ENCODE measurements at regions not wholly inside any gene's neighbourhood (a gene's known extent, or its start where the extent isn't known, plus 50 kb on each side); places are given as distances from the start of the nearest gene placed in this dataset.

DNA sequence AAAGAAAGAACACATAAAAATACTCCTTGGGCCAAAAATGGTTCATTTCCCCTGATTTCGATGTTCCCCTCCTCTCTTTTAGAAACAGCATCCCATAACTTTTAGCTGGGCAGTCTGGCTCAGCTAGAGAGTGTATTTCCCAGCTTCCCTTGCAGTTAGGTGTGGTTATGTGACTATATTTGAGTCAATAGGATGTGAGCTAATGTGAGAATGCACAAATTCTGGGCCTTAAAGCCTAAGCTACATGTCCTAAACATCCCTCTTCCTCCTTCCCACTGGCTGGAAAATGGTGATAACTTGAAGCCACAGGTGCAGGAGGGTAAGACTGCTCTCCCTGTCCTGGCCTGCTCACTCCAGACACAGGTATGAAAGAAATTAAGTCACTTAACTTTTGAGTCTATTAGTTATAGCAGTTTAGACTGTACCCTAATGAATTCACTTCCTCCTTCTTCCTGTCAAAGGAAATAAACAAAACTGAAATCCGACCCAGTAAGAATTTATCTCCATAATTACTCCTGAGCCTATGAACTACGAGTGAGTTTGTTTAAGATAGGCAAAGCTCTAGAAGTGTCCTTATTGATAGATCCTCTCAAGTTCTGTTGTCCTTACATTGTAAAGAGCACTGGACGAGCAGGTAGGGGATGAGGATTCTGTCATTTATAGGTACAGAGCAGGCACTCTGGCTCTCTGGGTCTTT is 177.6 kb downstream of the MTX2 start:
- ChIA-PET CTCF (ENCODE audit: unreplicated experiment) (interaction anchor here (0.9 kb wide), 1 partner anchor 8 kb away, joined by 3 read pairs; no protein-coding TSS in a partner anchor), POLR2A (interaction anchor here (0.5 to 1.1 kb wide), 4 partner anchors 15 to 895 kb away, joined by 3 to 4 read pairs (median 4); no protein-coding TSS in a partner anchor)
- Histone ChIP-seq H3K27ac (ENCODE audit: low read depth, low read length, poor library complexity, severe bottlenecking) (no peak overlapping the region), H3K36me3 (ENCODE audit: insufficient read depth, low read length) (no peaks in the 10 kb centered on the region), H3K9me2 (ENCODE audit: insufficient read depth, low read length) (no peaks in the 10 kb centered on the region), H3K79me2 (ENCODE audit: insufficient read depth, low read depth, low read length) (no peaks in the 10 kb centered on the region), H3K9me3 (ENCODE audit: low read length) (no peaks in the 10 kb centered on the region), H3K4me3 (ENCODE audit: low read depth, low read length, poor library complexity, severe bottlenecking) (no peak overlapping the region), H2AFZ (ENCODE audit: low read length) (peak overlapping the region; percentile 44; the same call in 1 of the 2 replicates), H4K20me1 (ENCODE audit: insufficient read depth, low read length) (no peaks in the 10 kb centered on the region), H3K4me2 (ENCODE audit: low read length) (no peak overlapping the region), H3K4me1 (ENCODE audit: insufficient read depth, low read length, poor library complexity, severe bottlenecking) (no peaks in the 10 kb centered on the region)
- intact Hi-C loops (cut with micrococcal nuclease; ENCODE audit: unreplicated experiment): no loop called here
- no peak for DNase-seq (ENCODE audit: low spot score)
- no peak for TF ChIP-seq EZH2phosphoT487 (IDR thresholded peaks at IDR 0.05; ENCODE audit: borderline replicate concordance, low read depth, low read length)
- TF ChIP-seq, protein P1, sequence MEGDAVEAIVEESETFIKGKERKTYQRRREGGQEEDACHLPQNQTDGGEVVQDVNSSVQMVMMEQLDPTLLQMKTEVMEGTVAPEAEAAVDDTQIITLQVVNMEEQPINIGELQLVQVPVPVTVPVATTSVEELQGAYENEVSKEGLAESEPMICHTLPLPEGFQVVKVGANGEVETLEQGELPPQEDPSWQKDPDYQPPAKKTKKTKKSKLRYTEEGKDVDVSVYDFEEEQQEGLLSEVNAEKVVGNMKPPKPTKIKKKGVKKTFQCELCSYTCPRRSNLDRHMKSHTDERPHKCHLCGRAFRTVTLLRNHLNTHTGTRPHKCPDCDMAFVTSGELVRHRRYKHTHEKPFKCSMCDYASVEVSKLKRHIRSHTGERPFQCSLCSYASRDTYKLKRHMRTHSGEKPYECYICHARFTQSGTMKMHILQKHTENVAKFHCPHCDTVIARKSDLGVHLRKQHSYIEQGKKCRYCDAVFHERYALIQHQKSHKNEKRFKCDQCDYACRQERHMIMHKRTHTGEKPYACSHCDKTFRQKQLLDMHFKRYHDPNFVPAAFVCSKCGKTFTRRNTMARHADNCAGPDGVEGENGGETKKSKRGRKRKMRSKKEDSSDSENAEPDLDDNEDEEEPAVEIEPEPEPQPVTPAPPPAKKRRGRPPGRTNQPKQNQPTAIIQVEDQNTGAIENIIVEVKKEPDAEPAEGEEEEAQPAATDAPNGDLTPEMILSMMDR (conservative IDR thresholded peaks at IDR 0.05; ENCODE audit: low read length): no peak
- no TSS peak for BruUV-seq (replicated peaks)

DNA sequence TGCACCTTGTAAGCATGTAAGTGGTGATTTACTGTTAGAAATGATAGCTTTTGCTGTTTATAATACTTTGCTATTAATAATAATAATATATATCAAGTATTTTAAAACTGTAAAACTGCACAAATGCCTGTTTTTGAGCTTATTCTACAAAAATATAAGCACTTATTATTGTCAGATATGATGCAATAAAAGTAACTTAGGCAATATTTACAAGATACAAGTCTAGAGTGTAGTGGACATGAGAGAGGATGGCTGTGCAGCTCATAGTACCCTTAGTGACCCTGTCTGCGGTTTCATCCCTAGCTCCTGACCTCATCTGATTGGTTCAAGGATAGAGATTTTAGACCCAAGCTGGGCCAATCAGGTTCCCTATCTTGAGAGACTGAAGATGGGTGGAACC is 178.4 kb downstream of the MTX2 start:
- Histone ChIP-seq H4K20me1 (ENCODE audit: insufficient read depth, low read length) (no peaks in the 10 kb centered on the region), H3K79me2 (ENCODE audit: insufficient read depth, low read depth, low read length) (no peaks in the 10 kb centered on the region), H3K4me1 (ENCODE audit: insufficient read depth, low read length, poor library complexity, severe bottlenecking) (no peaks in the 10 kb centered on the region), H3K9me3 (ENCODE audit: low read length) (no peaks in the 10 kb centered on the region), H3K27ac (ENCODE audit: low read depth, low read length, poor library complexity, severe bottlenecking) (no peak overlapping the region), H2AFZ (ENCODE audit: low read length) (no peak overlapping the region), H3K4me3 (ENCODE audit: low read depth, low read length, poor library complexity, severe bottlenecking) (no peak overlapping the region), H3K4me2 (ENCODE audit: low read length) (no peak overlapping the region), H3K36me3 (ENCODE audit: insufficient read depth, low read length) (no peaks in the 10 kb centered on the region), H3K9me2 (ENCODE audit: insufficient read depth, low read length) (no peaks in the 10 kb centered on the region)
- POLR2A ChIA-PET: interaction anchor here (0.6 to 1.1 kb wide), 4 partner anchors 12 to 521 kb away, joined by 3 to 4 read pairs (median 4); no protein-coding TSS in a partner anchor
- BruUV-seq (replicated peaks): no TSS peak
- TF ChIP-seq, protein P1 (conservative IDR thresholded peaks at IDR 0.05; ENCODE audit: low read length): no peak
- no peak for TF ChIP-seq EZH2phosphoT487 (IDR thresholded peaks at IDR 0.05; ENCODE audit: borderline replicate concordance, low read depth, low read length)
- intact Hi-C loops (cut with micrococcal nuclease; ENCODE audit: unreplicated experiment): no loop called here
- no peak for DNase-seq (ENCODE audit: low spot score)
- CTCF ChIA-PET (ENCODE audit: unreplicated experiment): no interaction called here

DNA sequence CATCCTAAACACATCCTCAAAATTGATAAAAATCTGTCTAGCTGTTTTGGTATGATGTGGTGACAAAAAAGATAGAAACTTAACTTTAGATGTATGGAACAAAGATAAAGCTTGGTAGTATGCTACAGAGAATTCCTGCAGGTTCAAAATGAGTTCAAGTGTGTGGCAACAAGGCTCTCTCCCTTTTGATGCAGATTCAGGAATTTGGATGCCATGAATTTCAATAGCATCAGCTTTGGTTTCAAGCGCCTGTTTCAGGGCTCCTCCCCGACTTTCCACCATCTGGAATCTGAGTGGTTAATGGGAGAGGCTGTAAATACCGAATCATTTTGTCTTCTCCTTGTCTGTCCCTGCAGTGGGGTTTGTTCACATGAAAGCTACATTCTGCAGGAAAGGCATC is 180.6 kb downstream of the MTX2 start:
- Histone ChIP-seq H4K20me1 (ENCODE audit: insufficient read depth, low read length) (no peaks in the 10 kb centered on the region), H3K36me3 (ENCODE audit: insufficient read depth, low read length) (no peaks in the 10 kb centered on the region), H3K9me2 (ENCODE audit: insufficient read depth, low read length) (no peaks in the 10 kb centered on the region), H3K4me2 (ENCODE audit: low read length) (no peak overlapping the region), H3K4me3 (ENCODE audit: low read depth, low read length, poor library complexity, severe bottlenecking) (no peak overlapping the region), H3K79me2 (ENCODE audit: insufficient read depth, low read depth, low read length) (no peaks in the 10 kb centered on the region), H3K4me1 (ENCODE audit: insufficient read depth, low read length, poor library complexity, severe bottlenecking) (no peaks in the 10 kb centered on the region), H3K9me3 (ENCODE audit: low read length) (no peaks in the 10 kb centered on the region), H3K27ac (ENCODE audit: low read depth, low read length, poor library complexity, severe bottlenecking) (no peak overlapping the region), H2AFZ (ENCODE audit: low read length) (no peak overlapping the region)
- TF ChIP-seq, protein P1 (conservative IDR thresholded peaks at IDR 0.05; ENCODE audit: low read length): no peak
- TF ChIP-seq EZH2phosphoT487 (IDR thresholded peaks at IDR 0.05; ENCODE audit: borderline replicate concordance, low read depth, low read length): no peak
- no peak for DNase-seq (ENCODE audit: low spot score)
- intact Hi-C loops (cut with micrococcal nuclease; ENCODE audit: unreplicated experiment): no loop called here
- BruUV-seq (replicated peaks): no TSS peak
- ChIA-PET CTCF (ENCODE audit: unreplicated experiment) (no interaction called here), POLR2A (no interaction called here)
